Naive thymus-derived CD4-positive, alpha-beta T cell (primary cell): ENCODE measurements at regions not wholly inside any gene's neighbourhood (a gene's known extent, or its start where the extent isn't known, plus 50 kb on each side); places are given as distances from the start of the nearest gene placed in this dataset.
"Not testable (repeated sequence)": the region's sequence is repeated elsewhere in the genome, so short reads cannot be mapped to it uniquely, and the experiment has no call there.

ENCODE experiments used
- ATAC-seq: fragments of 150-1000 bp; cut with Tn5 transposase; 2 replicates; pipeline ENCODE4 v1.10.0; 2021; ENCODE audit warnings: mild to moderate bottlenecking, moderate library complexity
- CTCF ChIA-PET: fragments of 350-600 bp; sonication (Branson Sonifier 250); formaldehyde crosslinking; loops from one replicate; lab custom pipeline; 2021; ENCODE audit warnings: antibody characterized with exemption; lab: Charles Lee
- POLR2A ChIA-PET: fragments of 350-600 bp; sonication (Branson Sonifier 250); formaldehyde crosslinking; loops from one replicate; lab custom pipeline; 2021; ENCODE audit warnings: antibody characterized with exemption, inconsistent platforms; lab: Charles Lee
- DNase-seq, 9 donors: peaks; one replicate each; pipeline versions ENCODE4 v3.0.0 to v3.0.0-alpha.2; 2020 to 2022; ENCODE audit warnings: mixed read lengths in 1 of 9
- H3K27ac ChIP-seq: one replicate; pipeline ENCODE4 v1.7.0; 2013; ENCODE audit warnings: mild to moderate bottlenecking, low read depth, low read length, moderate library complexity
- H3K27me3 ChIP-seq, 2 donors: one replicate each; pipeline ENCODE4 v1.7.0; 2013; ENCODE audit warnings: low read length in 2 of 2, mild to moderate bottlenecking in 2 of 2, moderate library complexity in 2 of 2; ENCODE audit not compliant: control insufficient read depth in 2 of 2, insufficient read depth in 2 of 2
- H3K36me3 ChIP-seq, 3 experiments: 1 replicate in 2 of 3; 2 replicates in 1 of 3; pipeline ENCODE4 v1.7.0; 2013; ENCODE audit warnings: low read length in 3 of 3, mild to moderate bottlenecking in 3 of 3, moderate library complexity in 1 of 3; ENCODE audit not compliant: insufficient read depth in 3 of 3, control insufficient read depth in 2 of 3
- H3K4me1 ChIP-seq, 2 donors: one replicate each; pipeline ENCODE4 v1.7.0; 2013; ENCODE audit warnings: low read length in 2 of 2, mild to moderate bottlenecking in 2 of 2, moderate library complexity in 1 of 2; ENCODE audit not compliant: control insufficient read depth in 2 of 2, insufficient read depth in 2 of 2
- H3K4me3 ChIP-seq: 2 replicates; pipeline ENCODE4 v1.7.0; 2013; ENCODE audit warnings: mild to moderate bottlenecking, low read length
- H3K9me3 ChIP-seq, 3 experiments: 1 replicate in 2 of 3; 2 replicates in 1 of 3; pipeline ENCODE4 v1.7.0; 2013; ENCODE audit warnings: low read length in 3 of 3; ENCODE audit not compliant: control insufficient read depth in 2 of 3
- H3K27ac Mint-ChIP-seq, 9 donors: one replicate each; pipeline ENCODE4 v1.8.0; 2020 to 2022; ENCODE audit warnings: mixed read lengths in 9 of 9, mild to moderate bottlenecking in 8 of 9, moderate library complexity in 5 of 9, inconsistent platforms in 2 of 9
- H3K27me3 Mint-ChIP-seq, 5 donors: one replicate each; pipeline ENCODE4 v1.8.0; 2021 to 2022; ENCODE audit warnings: mixed read lengths in 5 of 5, mild to moderate bottlenecking in 1 of 5
- H3K36me3 Mint-ChIP-seq, 5 donors: one replicate each; pipeline ENCODE4 v1.8.0; 2020 to 2022; ENCODE audit warnings: mixed read lengths in 5 of 5, mild to moderate bottlenecking in 3 of 5, inconsistent platforms in 1 of 5
- H3K4me1 Mint-ChIP-seq, 7 donors: one replicate each; pipeline ENCODE4 v1.8.0; 2020 to 2022; ENCODE audit warnings: mixed read lengths in 7 of 7, mild to moderate bottlenecking in 3 of 7, inconsistent platforms in 1 of 7
- H3K4me3 Mint-ChIP-seq, 10 donors: one replicate each; pipeline ENCODE4 v1.8.0; 2020 to 2022; ENCODE audit warnings: mild to moderate bottlenecking in 10 of 10, mixed read lengths in 10 of 10, moderate library complexity in 6 of 10, inconsistent platforms in 2 of 10
- H3K9me3 Mint-ChIP-seq, 11 donors: one replicate each; pipeline ENCODE4 v1.8.0; 2020 to 2022; ENCODE audit warnings: mixed read lengths in 11 of 11, mild to moderate bottlenecking in 4 of 11, inconsistent platforms in 1 of 11, moderate library complexity in 1 of 11
- intact Hi-C, 2 donors: fragments of 100-400 bp; cut with micrococcal nuclease; formaldehyde crosslinking; loops; one replicate each; pipeline ENCODE4 v1.15.1; 2023

DNA sequence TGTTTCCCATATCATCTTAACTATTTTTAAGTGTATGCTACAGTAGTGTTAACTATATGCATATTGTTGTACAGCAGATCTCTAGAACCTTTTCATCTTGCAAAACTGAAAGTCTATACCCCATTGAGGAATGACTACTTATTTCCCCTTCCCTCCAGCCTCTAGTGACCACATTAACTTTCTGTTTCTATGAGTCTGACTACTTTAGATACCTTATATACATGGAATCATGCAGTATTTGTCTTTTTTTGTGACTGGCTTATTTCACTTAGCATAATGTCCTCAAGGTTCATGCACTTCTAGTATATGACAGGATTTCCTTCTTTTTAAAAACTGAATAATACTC is 96.5 kb upstream of the BTG3 start:
- H3K27me3 Mint-ChIP-seq = no peaks in the 10 kb centered on the region
- no peak for DNase-seq
- no peak overlapping the region for H3K4me3 ChIP-seq
- no peaks in the 10 kb centered on the region for H3K27me3 ChIP-seq
- intact Hi-C loops = loop anchor here in 1 of 2 donors (1.0 to 5.0 kb wide), 2 partner anchors 23 to 73 kb away; no protein-coding TSS in a partner anchor
- no peaks in the 10 kb centered on the region for H3K4me1 ChIP-seq
- POLR2A ChIA-PET = no interaction called here
- CTCF ChIA-PET = no interaction called here
- H3K27ac Mint-ChIP-seq = peak overlapping the region in 1 of 9 donors; percentile 27
- peak overlapping the region in 1 of 10 donors; percentile 18 for H3K4me3 Mint-ChIP-seq
- peaks cover 0 to 29% (median 0%) of the 10 kb centered on the region in 7 donors for H3K4me1 Mint-ChIP-seq
- no peak for ATAC-seq
- peaks cover 4 to 29% (median 7%) of the 10 kb centered on the region in 5 donors for H3K36me3 Mint-ChIP-seq
- H3K9me3 Mint-ChIP-seq = peaks cover 5 to 35% (median 10%) of the 10 kb centered on the region in 11 donors
- H3K27ac ChIP-seq = no peak overlapping the region
- no peaks in the 10 kb centered on the region for H3K9me3 ChIP-seq
- H3K36me3 ChIP-seq = no peaks in the 10 kb centered on the region

GRCh38 chr21:17708522-17709265 is 96.0 kb upstream of the BTG3 start:
- CTCF ChIA-PET = no interaction called here
- intact Hi-C loops = loop anchor here in 1 of 2 donors (1.0 to 5.0 kb wide), 2 partner anchors 22 to 74 kb away; no protein-coding TSS in a partner anchor
- H3K27me3 ChIP-seq = no peaks in the 10 kb centered on the region

DNA sequence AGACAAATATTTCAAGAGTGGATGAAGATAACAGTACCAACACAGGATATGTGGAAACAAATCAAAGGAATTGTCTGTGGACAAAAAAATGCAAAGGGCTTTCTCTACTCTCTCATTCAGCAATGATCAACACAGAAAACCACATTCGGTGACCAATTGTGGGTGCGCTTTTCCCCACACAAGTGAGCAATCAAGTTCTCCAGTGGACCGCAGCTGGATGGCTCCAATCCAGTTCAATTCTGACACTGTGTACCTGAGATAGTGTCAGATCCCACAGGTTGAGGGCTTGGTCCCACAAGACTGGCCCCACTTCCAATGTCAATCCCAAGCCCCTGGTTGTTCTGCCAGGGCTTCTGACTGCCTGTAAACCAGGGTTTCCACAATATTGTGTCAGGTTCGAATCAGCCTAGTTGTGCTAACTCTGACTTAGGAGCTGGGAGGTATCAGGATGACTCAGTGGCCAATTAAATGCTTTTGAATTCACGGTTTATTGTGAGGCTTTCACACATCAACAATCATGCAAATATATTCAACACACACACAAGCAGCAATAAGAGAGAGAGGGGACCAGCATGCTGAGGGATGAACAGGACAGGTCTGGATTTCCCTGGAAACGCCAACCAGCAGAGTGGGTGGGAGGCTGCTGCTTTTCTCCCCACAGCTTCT is 87.0 kb upstream of the BTG3 start:
- intact Hi-C loops = no loop called here
- H3K9me3 Mint-ChIP-seq = peaks cover 0 to 30% (median 7%) of the 10 kb centered on the region in 11 donors
- Histone ChIP-seq H3K9me3 (no peaks in the 10 kb centered on the region), H3K4me3 (no peak overlapping the region), H3K27me3 (no peaks in the 10 kb centered on the region), H3K27ac (no peak overlapping the region), H3K4me1 (no peaks in the 10 kb centered on the region), H3K36me3 (no peaks in the 10 kb centered on the region)
- DNase-seq (no peak), ATAC-seq (no peak)
- H3K4me1 Mint-ChIP-seq = peaks cover 0 to 16% (median 5%) of the 10 kb centered on the region in 7 donors
- peaks cover 0 to 5% (median 0%) of the 10 kb centered on the region in 5 donors for H3K27me3 Mint-ChIP-seq
- peaks cover 0 to 31% (median 8%) of the 10 kb centered on the region in 5 donors for H3K36me3 Mint-ChIP-seq
- CTCF ChIA-PET = no interaction called here
- POLR2A ChIA-PET = no interaction called here
- no peak overlapping the region for H3K27ac Mint-ChIP-seq
- H3K4me3 Mint-ChIP-seq = no peak overlapping the region

More at GRCh38 chr21:17708522-17709265, 96.0 kb upstream of the BTG3 start:
- H3K27me3 Mint-ChIP-seq = no peaks in the 10 kb centered on the region
- ATAC-seq = no peak
- Histone ChIP-seq H3K9me3 (no peaks in the 10 kb centered on the region), H3K27ac (no peak overlapping the region), H3K4me1 (no peaks in the 10 kb centered on the region), H3K36me3 (no peaks in the 10 kb centered on the region), H3K4me3 (no peak overlapping the region)
- H3K36me3 Mint-ChIP-seq = peaks cover 4 to 32% (median 7%) of the 10 kb centered on the region in 5 donors
- peaks cover 0 to 29% (median 0%) of the 10 kb centered on the region in 7 donors for H3K4me1 Mint-ChIP-seq
- no peak overlapping the region for H3K27ac Mint-ChIP-seq
- peak overlapping the region in 1 of 10 donors; percentile 18 for H3K4me3 Mint-ChIP-seq
- H3K9me3 Mint-ChIP-seq = peaks cover 5 to 37% (median 10%) of the 10 kb centered on the region in 11 donors
- DNase-seq = no peak
- POLR2A ChIA-PET = no interaction called here

DNA sequence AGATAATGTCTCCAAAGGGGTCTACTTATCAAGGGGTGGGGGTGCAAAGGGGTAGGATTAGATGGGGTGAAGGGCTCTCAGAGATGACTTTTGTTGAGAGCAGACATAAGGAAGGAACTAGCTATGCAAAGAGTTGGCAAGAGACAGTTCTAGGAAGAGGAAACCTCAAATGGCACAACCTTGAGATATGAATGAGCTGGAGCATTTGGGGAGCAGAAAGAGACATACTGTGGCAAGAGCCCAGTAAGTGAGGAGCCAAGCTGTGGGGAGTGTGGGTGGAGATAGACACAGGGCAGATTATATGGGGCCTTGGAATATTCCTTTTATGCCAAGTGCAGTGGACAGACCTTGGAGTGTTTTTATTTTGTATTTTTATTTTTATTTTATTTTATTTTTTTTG is 84.8 kb upstream of the BTG3 start:
- CTCF ChIA-PET = interaction anchor here (1.6 kb wide), 1 partner anchor 9 kb away, joined by 4 read pairs; no protein-coding TSS in a partner anchor
- H3K27ac Mint-ChIP-seq = peak overlapping the region in 1 of 9 donors; percentile 6
- no peaks in the 10 kb centered on the region for H3K9me3 ChIP-seq
- no peak overlapping the region for H3K27ac ChIP-seq
- peaks cover 0 to 27% (median 5%) of the 10 kb centered on the region in 7 donors for H3K4me1 Mint-ChIP-seq
- no peak overlapping the region for H3K4me3 ChIP-seq
- H3K4me3 Mint-ChIP-seq = peak overlapping the region in 1 of 10 donors; percentile 61
- no peaks in the 10 kb centered on the region for H3K27me3 ChIP-seq
- peaks cover 0 to 20% (median 6%) of the 10 kb centered on the region in 11 donors for H3K9me3 Mint-ChIP-seq
- peaks cover 0 to 18% (median 8%) of the 10 kb centered on the region in 5 donors for H3K36me3 Mint-ChIP-seq
- POLR2A ChIA-PET = no interaction called here
- H3K36me3 ChIP-seq = no peaks in the 10 kb centered on the region
- H3K4me1 ChIP-seq = no peaks in the 10 kb centered on the region
- peak; percentile 27 for ATAC-seq
- H3K27me3 Mint-ChIP-seq = peaks cover 0 to 5% (median 0%) of the 10 kb centered on the region in 5 donors
- intact Hi-C loops = no loop called here
- DNase-seq = no peak

DNA sequence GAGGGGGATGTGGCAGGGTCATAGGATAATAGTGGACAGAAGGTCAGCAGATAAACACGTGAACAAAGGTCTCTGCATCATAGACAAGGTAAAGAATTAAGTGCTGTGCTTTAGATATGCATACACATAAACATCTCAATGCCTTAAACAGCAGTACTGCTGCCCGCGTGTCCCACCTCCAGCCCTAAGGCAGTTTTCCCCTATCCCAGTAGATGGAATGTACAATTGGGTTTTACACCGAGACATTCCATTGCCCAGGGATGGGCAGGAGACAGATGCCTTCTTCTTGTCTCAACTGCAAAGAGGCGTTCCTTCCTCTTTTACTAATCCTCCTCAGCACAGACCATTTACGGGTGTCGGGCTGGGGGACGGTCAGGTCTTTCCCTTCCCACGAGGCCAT is 81.7 kb upstream of the BTG3 start:
- H3K36me3 ChIP-seq, CTCF ChIA-PET, H3K27me3 Mint-ChIP-seq, POLR2A ChIA-PET, H3K4me3 ChIP-seq, H3K9me3 ChIP-seq, ATAC-seq, H3K4me3 Mint-ChIP-seq, DNase-seq, H3K4me1 ChIP-seq, H3K27ac ChIP-seq, H3K27me3 ChIP-seq, intact Hi-C loops: not testable (repeated sequence)
- H3K9me3 Mint-ChIP-seq = peaks cover 0 to 17% (median 6%) of the 10 kb centered on the region in 11 donors
- peak overlapping the region in 1 of 9 donors; percentile 33 for H3K27ac Mint-ChIP-seq
- H3K4me1 Mint-ChIP-seq = peaks cover 0 to 29% (median 11%) of the 10 kb centered on the region in 7 donors
- H3K36me3 Mint-ChIP-seq = peaks cover 0 to 18% (median 8%) of the 10 kb centered on the region in 5 donors

- peaks cover 0 to 5% (median 0%) of the 10 kb centered on the region in 5 donors for H3K27me3 Mint-ChIP-seq
- H3K27me3 ChIP-seq = no peaks in the 10 kb centered on the region
- ChIA-PET POLR2A (interaction anchor here (0.7 kb wide), 1 partner anchor 122 kb away, joined by 3 read pairs; no protein-coding TSS in a partner anchor), CTCF (no interaction called here)
- H3K36me3 Mint-ChIP-seq = peaks cover 0 to 18% (median 8%) of the 10 kb centered on the region in 5 donors
- DNase-seq (no peak), ATAC-seq (peak; percentile 45)
- H3K27ac ChIP-seq = no peak overlapping the region
- intact Hi-C loops = no loop called here
- H3K9me3 ChIP-seq = no peaks in the 10 kb centered on the region
- H3K36me3 ChIP-seq = no peaks in the 10 kb centered on the region
- H3K4me1 ChIP-seq = peaks cover 0 to under 1% of the 10 kb centered on the region in 2 donors
- no peak overlapping the region for H3K4me3 Mint-ChIP-seq
- H3K4me3 ChIP-seq = no peak overlapping the region
- H3K27ac Mint-ChIP-seq = no peak overlapping the region
- H3K4me1 Mint-ChIP-seq = peaks cover 0 to 32% (median 14%) of the 10 kb centered on the region in 7 donors
- peaks cover 0 to 17% (median 6%) of the 10 kb centered on the region in 11 donors for H3K9me3 Mint-ChIP-seq
These were observed 81.1 kb upstream of the BTG3 start for GRCh38 chr21:17693801-17694200.
